CD4-positive, alpha-beta T cell (primary cell): ENCODE measurements at regions not wholly inside any gene's neighbourhood (a gene's known extent, or its start where the extent isn't known, plus 50 kb on each side); places are given as distances from the start of the nearest gene placed in this dataset.

Source experiments
- ATAC-seq: fragments of 200-7000 bp; cut with Tn5 transposase; one replicate; pipeline ENCODE4 v1.10.0; 2022; ENCODE audit warnings: mild to moderate bottlenecking; ENCODE audit not compliant: poor library complexity
- CTCF ChIA-PET: fragments of 350-600 bp; sonication (Branson Sonifier 250); formaldehyde crosslinking; loops from one replicate; lab custom pipeline; 2021; ENCODE audit warnings: antibody characterized with exemption, inconsistent platforms; lab: Charles Lee
- POLR2A ChIA-PET: fragments of 350-600 bp; sonication (Branson Sonifier 250); formaldehyde crosslinking; loops from one replicate; lab custom pipeline; 2021; ENCODE audit warnings: antibody characterized with exemption, inconsistent platforms; lab: Charles Lee
- DNase-seq, 14 experiments: peaks; one replicate each; pipeline ENCODE4 v3.0.0-alpha.2; 2013 to 2020; ENCODE audit warnings: mixed read lengths in 2 of 14
- H3K27ac ChIP-seq, 2 donors: one replicate each; pipeline versions ENCODE4 v1.5.1 to v1.7.0; 2013; ENCODE audit warnings: low read length in 2 of 2, low read depth in 1 of 2, mild to moderate bottlenecking in 1 of 2
- H3K27me3 ChIP-seq, 2 experiments: 1 replicate in 1 of 2; 2 replicates in 1 of 2; pipeline versions ENCODE4 v1.6.1 to v1.7.0; 2013; ENCODE audit warnings: low read length in 2 of 2, control low read depth in 1 of 2, mild to moderate bottlenecking in 1 of 2, moderate library complexity in 1 of 2; ENCODE audit not compliant: insufficient read depth in 2 of 2, control insufficient read depth in 1 of 2
- H3K36me3 ChIP-seq: one replicate; pipeline ENCODE4 v1.6.1; 2013; ENCODE audit warnings: low read length, control low read depth; ENCODE audit not compliant: insufficient read depth
- H3K4me1 ChIP-seq: one replicate; pipeline ENCODE4 v1.6.1; 2013; ENCODE audit warnings: low read length, control low read depth; ENCODE audit not compliant: insufficient read depth
- H3K4me3 ChIP-seq: one replicate; pipeline ENCODE4 v1.5.1; 2013; ENCODE audit warnings: mild to moderate bottlenecking, low read length, moderate library complexity
- H3K9me3 ChIP-seq, 2 experiments: 1 replicate in 1 of 2; 2 replicates in 1 of 2; pipeline versions ENCODE4 v1.6.1 to v1.7.0; 2013; ENCODE audit warnings: low read length in 2 of 2, mild to moderate bottlenecking in 2 of 2, control low read depth in 1 of 2, moderate library complexity in 1 of 2; ENCODE audit not compliant: control insufficient read depth in 1 of 2, insufficient read depth in 1 of 2
- H3K27ac Mint-ChIP-seq: one replicate; pipeline ENCODE4 v1.8.0; 2020; ENCODE audit warnings: mixed read lengths
- H3K27me3 Mint-ChIP-seq: one replicate; pipeline ENCODE4 v1.8.0; 2021; ENCODE audit warnings: mixed read lengths
- H3K36me3 Mint-ChIP-seq: one replicate; pipeline ENCODE4 v1.8.0; 2021; ENCODE audit warnings: low read depth, mixed read lengths
- H3K4me1 Mint-ChIP-seq: one replicate; pipeline ENCODE4 v1.8.0; 2021; ENCODE audit warnings: low read depth, mixed read lengths
- H3K4me3 Mint-ChIP-seq: one replicate; pipeline ENCODE4 v1.8.0; 2020; ENCODE audit warnings: mild to moderate bottlenecking, mixed read lengths
- H3K9me3 Mint-ChIP-seq: one replicate; pipeline ENCODE4 v1.8.0; 2020; ENCODE audit warnings: mixed read lengths
- CTCF ChIP-seq: fragments of 200-600 bp; IDR thresholded peaks from one replicate; pipeline ENCODE4 v1.8.0; 2022; ENCODE audit warnings: antibody characterized with exemption, mild to moderate bottlenecking
- intact Hi-C, 2 experiments: fragments of 100-400 bp; cut with DNase I in 1 of 2; cut with micrococcal nuclease in 1 of 2; formaldehyde crosslinking; loops; one replicate each; pipeline versions ENCODE4 v1.15.1 to v1.9.0; 2023 to 2025; cut with DNase I, micrococcal nuclease

- Histone ChIP-seq H3K9me3 (no peaks in the 10 kb centered on the region), H3K27me3 (no peaks in the 10 kb centered on the region), H3K27ac (no peak overlapping the region), H3K4me1 (no peaks in the 10 kb centered on the region), H3K4me3 (no peak overlapping the region), H3K36me3 (no peaks in the 10 kb centered on the region)
- Mint-ChIP-seq H3K9me3 (no peaks in the 10 kb centered on the region), H3K4me1 (no peaks in the 10 kb centered on the region), H3K4me3 (no peak overlapping the region), H3K36me3 (no peaks in the 10 kb centered on the region), H3K27ac (no peak overlapping the region), H3K27me3 (no peaks in the 10 kb centered on the region)
- no peak for TF ChIP-seq CTCF
- ATAC-seq (no peak), DNase-seq (no peak)
- intact Hi-C loops, result no loop called here
- POLR2A ChIA-PET, result no interaction called here
- CTCF ChIA-PET, result no interaction called here
Observed at GRCh38 chrX:36528661-36529060, 479.5 kb upstream of the FAM47C start.

- DNase-seq, result no peak
- Histone ChIP-seq H3K27ac (no peak overlapping the region), H3K9me3 (no peaks in the 10 kb centered on the region), H3K4me1 (no peaks in the 10 kb centered on the region), H3K27me3 (no peaks in the 10 kb centered on the region), H3K4me3 (no peak overlapping the region), H3K36me3 (no peaks in the 10 kb centered on the region)
- no peak overlapping the region for H3K4me3 Mint-ChIP-seq
- no peaks in the 10 kb centered on the region for H3K9me3 Mint-ChIP-seq
- H3K4me1 Mint-ChIP-seq, result no peaks in the 10 kb centered on the region
- ChIA-PET POLR2A (no interaction called here), CTCF (no interaction called here)
- H3K27ac Mint-ChIP-seq, result no peak overlapping the region
- no peaks in the 10 kb centered on the region for H3K27me3 Mint-ChIP-seq
- no peak for ATAC-seq
- intact Hi-C loops, result no loop called here
- TF ChIP-seq CTCF, result no peak
- no peaks in the 10 kb centered on the region for H3K36me3 Mint-ChIP-seq
Observed at GRCh38 chrX:36534900-36535299, 473.3 kb upstream of the FAM47C start.

GRCh38 chrX:36543499-36543898 lies 464.7 kb upstream of the FAM47C start:
- ATAC-seq (no peak), DNase-seq (no peak)
- intact Hi-C loops, result no loop called here
- no peaks in the 10 kb centered on the region for H3K4me1 Mint-ChIP-seq
- TF ChIP-seq CTCF, result no peak
- Histone ChIP-seq H3K9me3 (no peaks in the 10 kb centered on the region), H3K36me3 (no peaks in the 10 kb centered on the region), H3K4me1 (no peaks in the 10 kb centered on the region), H3K27me3 (no peaks in the 10 kb centered on the region), H3K27ac (no peak overlapping the region), H3K4me3 (no peak overlapping the region)
- H3K4me3 Mint-ChIP-seq, result no peak overlapping the region
- no peaks in the 10 kb centered on the region for H3K36me3 Mint-ChIP-seq
- H3K9me3 Mint-ChIP-seq, result no peaks in the 10 kb centered on the region
- ChIA-PET CTCF (no interaction called here), POLR2A (no interaction called here)
- no peak overlapping the region for H3K27ac Mint-ChIP-seq
- H3K27me3 Mint-ChIP-seq, result no peaks in the 10 kb centered on the region
